Central memory CD8-positive, alpha-beta T cell (primary cell): ENCODE measurements at regions not wholly inside any gene's neighbourhood (a gene's known extent, or its start where the extent isn't known, plus 50 kb on each side); places are given as distances from the start of the nearest gene placed in this dataset.

Experiments used
- ATAC-seq: fragments of 150-1000 bp; cut with Tn5 transposase; replicated peaks from 2 replicates; pipeline ENCODE4 v1.10.0; 2022; ENCODE audit warnings: mild to moderate bottlenecking, moderate FRiP score, moderate number of reproducible peaks; ENCODE audit not compliant: poor library complexity, severe bottlenecking; ENCODE audit errors: extremely low read depth
- DNase-seq, 2 donors: peaks; one replicate each; pipeline ENCODE4 v3.0.0; 2021; ENCODE audit warnings: low spot score in 2 of 2
- H3K27ac Mint-ChIP-seq: one replicate; pipeline ENCODE4 v1.8.0; 2022; ENCODE audit warnings: low read depth, mild to moderate bottlenecking, moderate library complexity, mixed read lengths
- H3K27me3 Mint-ChIP-seq: one replicate; pipeline ENCODE4 v1.8.0; 2022; ENCODE audit warnings: mixed read lengths
- H3K36me3 Mint-ChIP-seq: one replicate; pipeline ENCODE4 v1.8.0; 2022; ENCODE audit warnings: mild to moderate bottlenecking, moderate library complexity, mixed read lengths; ENCODE audit not compliant: insufficient read depth
- H3K4me1 Mint-ChIP-seq: one replicate; pipeline ENCODE4 v1.8.0; 2022; ENCODE audit warnings: mixed read lengths
- H3K4me3 Mint-ChIP-seq: one replicate; pipeline ENCODE4 v1.8.0; 2022; ENCODE audit warnings: mild to moderate bottlenecking, moderate library complexity, mixed read lengths
- H3K9me3 Mint-ChIP-seq: one replicate; pipeline ENCODE4 v1.8.0; 2022; ENCODE audit warnings: mixed read lengths

GRCh38 chr6:163694988-163695398 lies 280.5 kb downstream of the QKI start:
- H3K27me3 Mint-ChIP-seq, result peaks cover 55% of the 10 kb centered on the region
- ATAC-seq (no peak), DNase-seq (no peak)
- no peaks in the 10 kb centered on the region for H3K9me3 Mint-ChIP-seq
- no peaks in the 10 kb centered on the region for H3K36me3 Mint-ChIP-seq
- H3K27ac Mint-ChIP-seq, result no peak overlapping the region
- H3K4me1 Mint-ChIP-seq, result peaks cover 6% of the 10 kb centered on the region
- no peak overlapping the region for H3K4me3 Mint-ChIP-seq

- DNase-seq (no peak), ATAC-seq (no peak)
- Mint-ChIP-seq H3K36me3 (no peaks in the 10 kb centered on the region), H3K9me3 (no peaks in the 10 kb centered on the region), H3K4me1 (peaks cover 6% of the 10 kb centered on the region), H3K27me3 (peaks cover 53% of the 10 kb centered on the region), H3K4me3 (no peak overlapping the region), H3K27ac (no peak overlapping the region)
Observed at GRCh38 chr6:163694072-163694471, 279.6 kb downstream of the QKI start.

- peaks cover 6% of the 10 kb centered on the region for H3K4me1 Mint-ChIP-seq
- H3K36me3 Mint-ChIP-seq, result no peaks in the 10 kb centered on the region
Observed at GRCh38 chr6:163691049-163691448, 276.5 kb downstream of the QKI start.

GRCh38 chr6:163688739-163689362 lies 274.3 kb downstream of the QKI start:
- no peak overlapping the region for H3K27ac Mint-ChIP-seq
- ATAC-seq (no peak), DNase-seq (no peak)
- H3K36me3 Mint-ChIP-seq, result no peaks in the 10 kb centered on the region
- no peaks in the 10 kb centered on the region for H3K9me3 Mint-ChIP-seq
- H3K4me3 Mint-ChIP-seq, result no peak overlapping the region
- peaks cover 3% of the 10 kb centered on the region for H3K4me1 Mint-ChIP-seq
- peaks cover 46% of the 10 kb centered on the region for H3K27me3 Mint-ChIP-seq

More at GRCh38 chr6:163691049-163691448, 276.5 kb downstream of the QKI start:
- peaks cover 51% of the 10 kb centered on the region for H3K27me3 Mint-ChIP-seq
- no peak for ATAC-seq
- H3K27ac Mint-ChIP-seq, result no peak overlapping the region
- no peak overlapping the region for H3K4me3 Mint-ChIP-seq
- no peaks in the 10 kb centered on the region for H3K9me3 Mint-ChIP-seq
- no peak for DNase-seq

GRCh38 chr6:163687075-163687474 lies 272.6 kb downstream of the QKI start:
- Mint-ChIP-seq H3K4me1 (no peaks in the 10 kb centered on the region), H3K27ac (no peak overlapping the region), H3K36me3 (no peaks in the 10 kb centered on the region), H3K27me3 (peaks cover 45% of the 10 kb centered on the region), H3K9me3 (no peaks in the 10 kb centered on the region), H3K4me3 (no peak overlapping the region)
- DNase-seq (no peak), ATAC-seq (no peak)

GRCh38 chr6:163686301-163686700 lies 271.8 kb downstream of the QKI start:
- Mint-ChIP-seq H3K27ac (no peak overlapping the region), H3K9me3 (no peaks in the 10 kb centered on the region), H3K27me3 (peaks cover 45% of the 10 kb centered on the region), H3K36me3 (no peaks in the 10 kb centered on the region), H3K4me1 (no peaks in the 10 kb centered on the region), H3K4me3 (no peak overlapping the region)
- DNase-seq, result no peak
- no peak for ATAC-seq

- Mint-ChIP-seq H3K4me3 (no peak overlapping the region), H3K27me3 (peaks cover 31% of the 10 kb centered on the region), H3K9me3 (no peaks in the 10 kb centered on the region), H3K36me3 (no peaks in the 10 kb centered on the region), H3K27ac (no peak overlapping the region), H3K4me1 (peaks cover 6% of the 10 kb centered on the region)
- ATAC-seq (no peak), DNase-seq (no peak)
Observed at GRCh38 chr6:163683105-163683622, 268.6 kb downstream of the QKI start.

- peaks cover 13% of the 10 kb centered on the region for H3K27me3 Mint-ChIP-seq
- H3K27ac Mint-ChIP-seq, result no peak overlapping the region
- H3K9me3 Mint-ChIP-seq, result no peaks in the 10 kb centered on the region
- no peaks in the 10 kb centered on the region for H3K36me3 Mint-ChIP-seq
- H3K4me3 Mint-ChIP-seq, result no peak overlapping the region
- DNase-seq, result no peak
- H3K4me1 Mint-ChIP-seq, result peaks cover 6% of the 10 kb centered on the region
- ATAC-seq, result no peak
Observed at GRCh38 chr6:163679753-163680152, 265.2 kb downstream of the QKI start.

GRCh38 chr6:163679012-163679660 lies 264.6 kb downstream of the QKI start:
- Mint-ChIP-seq H3K27me3 (peaks cover 7% of the 10 kb centered on the region), H3K27ac (no peak overlapping the region), H3K9me3 (no peaks in the 10 kb centered on the region), H3K4me1 (peaks cover 6% of the 10 kb centered on the region), H3K4me3 (no peak overlapping the region), H3K36me3 (no peaks in the 10 kb centered on the region)
- ATAC-seq, result no peak
- no peak for DNase-seq

- Mint-ChIP-seq H3K9me3 (no peaks in the 10 kb centered on the region), H3K4me1 (peaks cover 6% of the 10 kb centered on the region), H3K27me3 (no peaks in the 10 kb centered on the region), H3K36me3 (no peaks in the 10 kb centered on the region), H3K4me3 (no peak overlapping the region), H3K27ac (no peak overlapping the region)
- DNase-seq (no peak), ATAC-seq (no peak)
Observed at GRCh38 chr6:163675611-163676010, 261.1 kb downstream of the QKI start.

- Mint-ChIP-seq H3K27me3 (no peaks in the 10 kb centered on the region), H3K4me1 (peaks cover 5% of the 10 kb centered on the region), H3K27ac (no peak overlapping the region), H3K4me3 (no peak overlapping the region), H3K36me3 (no peaks in the 10 kb centered on the region), H3K9me3 (no peaks in the 10 kb centered on the region)
- DNase-seq (no peak), ATAC-seq (no peak)
Observed at GRCh38 chr6:163672710-163673109, 258.2 kb downstream of the QKI start.

- no peak overlapping the region for H3K27ac Mint-ChIP-seq
- H3K36me3 Mint-ChIP-seq, result no peaks in the 10 kb centered on the region
- no peak for DNase-seq
- no peaks in the 10 kb centered on the region for H3K27me3 Mint-ChIP-seq
- H3K4me3 Mint-ChIP-seq, result no peak overlapping the region
- peaks cover 13% of the 10 kb centered on the region for H3K4me1 Mint-ChIP-seq
- no peak for ATAC-seq
- H3K9me3 Mint-ChIP-seq, result no peaks in the 10 kb centered on the region
Observed at GRCh38 chr6:163671791-163672190, 257.3 kb downstream of the QKI start.

GRCh38 chr6:163671355-163671754 lies 256.8 kb downstream of the QKI start:
- H3K36me3 Mint-ChIP-seq, result no peaks in the 10 kb centered on the region
- no peak for DNase-seq
- no peak overlapping the region for H3K4me3 Mint-ChIP-seq
- H3K27ac Mint-ChIP-seq, result no peak overlapping the region
- no peak for ATAC-seq
- no peaks in the 10 kb centered on the region for H3K27me3 Mint-ChIP-seq
- H3K4me1 Mint-ChIP-seq, result peaks cover 13% of the 10 kb centered on the region
- no peaks in the 10 kb centered on the region for H3K9me3 Mint-ChIP-seq
